B cell (primary cell): ENCODE measurements at regions not wholly inside any gene's neighbourhood (a gene's known extent, or its start where the extent isn't known, plus 50 kb on each side); places are given as distances from the start of the nearest gene placed in this dataset.

ENCODE experiments used
- ATAC-seq: fragments of 200-7000 bp; cut with Tn5 transposase; one replicate; pipeline ENCODE4 v1.10.0; 2021; ENCODE audit warnings: low read depth, mild to moderate bottlenecking, moderate number of reproducible peaks, moderate library complexity
- CTCF ChIA-PET: fragments of 350-600 bp; sonication (Branson Sonifier 250); formaldehyde crosslinking; loops from one replicate; lab custom pipeline; 2021; ENCODE audit warnings: antibody characterized with exemption, inconsistent platforms; lab: Charles Lee
- POLR2A ChIA-PET: fragments of 350-600 bp; sonication (Branson Sonifier 250); formaldehyde crosslinking; loops from one replicate; lab custom pipeline; 2021; ENCODE audit warnings: antibody characterized with exemption; lab: Charles Lee
- DNase-seq: peaks from one replicate; pipeline ENCODE4 v3.0.0; 2013
- H2AFZ ChIP-seq: 2 replicates; pipeline ENCODE4 v1.6.1; 2012; ENCODE audit warnings: mild to moderate bottlenecking, low read depth, low read length; ENCODE audit not compliant: insufficient read depth, poor library complexity, severe bottlenecking
- H3K27ac ChIP-seq, 2 donors: 1 replicate in 1 of 2; 2 replicates in 1 of 2; pipeline ENCODE4 v1.5.1; 2012 to 2013; ENCODE audit warnings: low read length in 2 of 2, mild to moderate bottlenecking in 2 of 2, moderate library complexity in 1 of 2
- H3K27me3 ChIP-seq, 4 experiments: fragments of 200-600 bp in 1 of 4; sonication (generic) in 1 of 4; replicated peaks in 1 of 4; 1 replicate in 2 of 4; 2 replicates in 2 of 4; pipeline versions ENCODE4 v1.6.1 to v1.7.0; 2013 to 2016; ENCODE audit warnings: low read length in 3 of 4, mild to moderate bottlenecking in 2 of 4, mixed read lengths in 1 of 4, moderate library complexity in 1 of 4; ENCODE audit not compliant: insufficient read depth in 4 of 4, control insufficient read depth in 3 of 4; ENCODE audit errors: control extremely low read depth in 1 of 4
- H3K36me3 ChIP-seq, 2 experiments: replicated peaks in 1 of 2; 1 replicate in 1 of 2; 2 replicates in 1 of 2; pipeline versions ENCODE4 v1.6.1 to v1.7.1; 2013; ENCODE audit warnings: low read length in 1 of 2; ENCODE audit not compliant: insufficient read depth in 2 of 2, control insufficient read depth in 1 of 2; ENCODE audit errors: control extremely low read depth in 1 of 2, extremely low read depth in 1 of 2
- H3K4me1 ChIP-seq, 2 donors: fragments of 200-600 bp in 1 of 2; sonication (generic) in 1 of 2; 1 replicate in 1 of 2; 2 replicates in 1 of 2; pipeline versions ENCODE4 v1.5.1 to v1.6.1; 2013 to 2017; ENCODE audit warnings: low read length in 2 of 2; ENCODE audit not compliant: control insufficient read depth in 2 of 2, insufficient read depth in 2 of 2
- H3K4me2 ChIP-seq: replicated peaks from 2 replicates; pipeline ENCODE3; 2012; ENCODE audit warnings: mild to moderate bottlenecking, low read depth, low read length; ENCODE audit not compliant: poor library complexity, severe bottlenecking
- H3K4me3 ChIP-seq, 5 experiments: fragments of 200-600 bp in 1 of 5; sonication (generic) in 1 of 5; 1 replicate in 3 of 5; 2 replicates in 2 of 5; pipeline versions ENCODE4 v1.5.1 to v1.7.0; 2011 to 2016; ENCODE audit warnings: low read length in 4 of 5, mild to moderate bottlenecking in 4 of 5, low read depth in 2 of 5, control low read depth in 1 of 5, moderate library complexity in 1 of 5; ENCODE audit not compliant: insufficient read depth in 1 of 5; ENCODE audit errors: control extremely low read depth in 1 of 5, extremely low read depth in 1 of 5
- H3K79me2 ChIP-seq: fragments of 200-600 bp; sonication (generic); one replicate; pipeline ENCODE4 v1.6.0; 2016; ENCODE audit warnings: low read length; ENCODE audit not compliant: control insufficient read depth, insufficient read depth
- H3K9ac ChIP-seq: fragments of 200-600 bp; sonication (generic); 2 replicates; pipeline ENCODE4 v1.6.1; 2017; ENCODE audit warnings: mild to moderate bottlenecking, low read length, moderate library complexity
- H3K9me3 ChIP-seq, 3 donors: one replicate each; pipeline versions ENCODE4 v1.6.1 to v1.7.1; 2013; ENCODE audit warnings: low read length in 2 of 3; ENCODE audit not compliant: control insufficient read depth in 2 of 3, insufficient read depth in 1 of 3; ENCODE audit errors: control extremely low read depth in 1 of 3
- H4K20me1 ChIP-seq: 2 replicates; pipeline ENCODE4 v1.6.0; 2012; ENCODE audit warnings: mild to moderate bottlenecking, low read length; ENCODE audit not compliant: insufficient read depth, control insufficient read depth, poor library complexity, severe bottlenecking
- H3K27ac Mint-ChIP-seq: one replicate; pipeline ENCODE4 v1.8.0; 2021; ENCODE audit warnings: mixed read lengths
- H3K27me3 Mint-ChIP-seq: one replicate; pipeline ENCODE4 v1.8.0; 2021; ENCODE audit warnings: mixed read lengths
- H3K4me1 Mint-ChIP-seq: one replicate; pipeline ENCODE4 v1.8.0; 2021; ENCODE audit warnings: mixed read lengths
- H3K4me3 Mint-ChIP-seq: one replicate; pipeline ENCODE4 v1.8.0; 2021; ENCODE audit warnings: mixed read lengths
- H3K9me3 Mint-ChIP-seq: one replicate; pipeline ENCODE4 v1.8.0; 2022; ENCODE audit warnings: mixed read lengths; ENCODE audit not compliant: insufficient read depth
- EZH2 ChIP-seq: IDR thresholded peaks from 2 replicates; pipeline ENCODE4 v1.6.1; 2012; ENCODE audit warnings: borderline replicate concordance, low read depth, mild to moderate bottlenecking, moderate library complexity, low read length; ENCODE audit not compliant: insufficient read depth, poor library complexity, severe bottlenecking
- WGBS: methylation state at CpG from one replicate; pipeline ENCODE4 v1.1.5; 2013; ENCODE audit warnings: missing lambda C conversion rate; ENCODE audit not compliant: insufficient coverage; 5-methylcytosine and 5-hydroxymethylcytosine counted together
- intact Hi-C: fragments of 100-400 bp; cut with micrococcal nuclease; formaldehyde crosslinking; loops from one replicate; pipeline ENCODE4 v1.10.0; 2022
- TF ChIP-seq, protein P1 (sequence below): fragments of 200-600 bp; IDR thresholded peaks from one replicate; pipeline ENCODE4 v1.8.0; 2022; ENCODE audit warnings: antibody characterized with exemption, mild to moderate bottlenecking

DNA sequence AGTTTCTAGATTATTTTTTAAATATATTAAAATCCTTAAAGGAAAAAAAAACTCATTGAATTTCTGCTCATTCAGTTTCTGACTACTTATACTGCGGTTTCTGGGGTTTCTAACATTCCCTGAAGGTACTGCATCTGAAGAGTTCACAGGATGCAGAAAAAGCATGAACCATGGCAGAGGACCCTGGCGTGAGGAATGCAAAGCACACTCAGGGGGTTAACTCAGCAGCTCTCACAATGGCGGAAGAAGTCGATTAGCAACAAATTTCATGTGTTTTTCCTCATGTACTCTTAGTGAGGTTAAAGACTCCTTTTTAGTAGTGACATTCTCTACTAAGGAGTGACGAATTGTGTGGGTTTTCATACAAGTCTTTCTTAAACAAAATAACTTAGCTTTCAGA lies 975.6 kb downstream of the NCAM2 start:
- no peaks in the 10 kb centered on the region for H3K36me3 ChIP-seq
- ATAC-seq (no peak), DNase-seq (no peak)
- CTCF ChIA-PET: no interaction called here
- 90% methylated on average over 2 of the region's 5 CpGs for WGBS
- no peaks in the 10 kb centered on the region for H3K27me3 Mint-ChIP-seq
- no peaks in the 10 kb centered on the region for H3K4me1 Mint-ChIP-seq
- no peak overlapping the region for H2AFZ ChIP-seq
- H3K4me3 Mint-ChIP-seq: no peak overlapping the region
- H3K9me3 ChIP-seq: no peaks in the 10 kb centered on the region
- H3K4me1 ChIP-seq: no peaks in the 10 kb centered on the region
- no peak for TF ChIP-seq EZH2
- TF ChIP-seq, protein P1, sequence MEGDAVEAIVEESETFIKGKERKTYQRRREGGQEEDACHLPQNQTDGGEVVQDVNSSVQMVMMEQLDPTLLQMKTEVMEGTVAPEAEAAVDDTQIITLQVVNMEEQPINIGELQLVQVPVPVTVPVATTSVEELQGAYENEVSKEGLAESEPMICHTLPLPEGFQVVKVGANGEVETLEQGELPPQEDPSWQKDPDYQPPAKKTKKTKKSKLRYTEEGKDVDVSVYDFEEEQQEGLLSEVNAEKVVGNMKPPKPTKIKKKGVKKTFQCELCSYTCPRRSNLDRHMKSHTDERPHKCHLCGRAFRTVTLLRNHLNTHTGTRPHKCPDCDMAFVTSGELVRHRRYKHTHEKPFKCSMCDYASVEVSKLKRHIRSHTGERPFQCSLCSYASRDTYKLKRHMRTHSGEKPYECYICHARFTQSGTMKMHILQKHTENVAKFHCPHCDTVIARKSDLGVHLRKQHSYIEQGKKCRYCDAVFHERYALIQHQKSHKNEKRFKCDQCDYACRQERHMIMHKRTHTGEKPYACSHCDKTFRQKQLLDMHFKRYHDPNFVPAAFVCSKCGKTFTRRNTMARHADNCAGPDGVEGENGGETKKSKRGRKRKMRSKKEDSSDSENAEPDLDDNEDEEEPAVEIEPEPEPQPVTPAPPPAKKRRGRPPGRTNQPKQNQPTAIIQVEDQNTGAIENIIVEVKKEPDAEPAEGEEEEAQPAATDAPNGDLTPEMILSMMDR: no peak
- no peaks in the 10 kb centered on the region for H3K27me3 ChIP-seq
- H3K79me2 ChIP-seq: no peaks in the 10 kb centered on the region
- no peak overlapping the region for H3K4me2 ChIP-seq
- no peak overlapping the region for H3K27ac Mint-ChIP-seq
- H3K9ac ChIP-seq: no peak overlapping the region
- H3K9me3 Mint-ChIP-seq: peaks cover 4% of the 10 kb centered on the region
- POLR2A ChIA-PET: no interaction called here
- H3K4me3 ChIP-seq: no peak overlapping the region
- intact Hi-C loops: no loop called here
- H4K20me1 ChIP-seq: no peaks in the 10 kb centered on the region
- no peak overlapping the region for H3K27ac ChIP-seq

DNA sequence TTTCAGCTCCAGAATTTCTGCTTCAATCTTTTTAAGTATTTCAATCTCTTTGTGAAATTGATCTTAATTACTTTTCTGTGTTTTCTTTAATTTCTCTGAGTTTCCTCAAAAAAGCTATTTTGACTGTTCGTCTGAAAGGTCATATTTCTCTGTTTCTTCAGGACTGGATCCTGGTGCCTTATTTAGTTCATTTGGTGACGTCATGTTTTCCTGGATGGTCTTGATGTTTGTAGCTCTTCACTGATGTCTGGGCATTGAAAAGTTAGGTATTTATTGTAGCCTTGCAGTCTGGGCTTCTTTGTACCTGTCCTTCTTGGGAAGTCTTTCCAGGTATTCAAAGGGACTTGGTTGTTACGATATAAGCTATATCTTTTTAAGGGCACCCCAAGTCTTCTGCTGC lies 998.7 kb downstream of the NCAM2 start:
- Histone ChIP-seq H3K4me1 (no peaks in the 10 kb centered on the region), H3K9me3 (peaks cover 0 to 16% (median 0%) of the 10 kb centered on the region in 3 donors), H3K27me3 (no peaks in the 10 kb centered on the region), H4K20me1 (no peaks in the 10 kb centered on the region), H3K4me2 (no peak overlapping the region), H3K79me2 (no peaks in the 10 kb centered on the region), H2AFZ (no peak overlapping the region), H3K4me3 (no peak overlapping the region), H3K9ac (no peak overlapping the region), H3K27ac (no peak overlapping the region), H3K36me3 (no peaks in the 10 kb centered on the region)
- Mint-ChIP-seq H3K4me3 (no peak overlapping the region), H3K9me3 (no peaks in the 10 kb centered on the region), H3K27me3 (no peaks in the 10 kb centered on the region), H3K4me1 (no peaks in the 10 kb centered on the region), H3K27ac (no peak overlapping the region)
- WGBS: 83% methylated on average over 1 of the region's 3 CpGs
- ATAC-seq (no peak), DNase-seq (no peak)
- TF ChIP-seq, protein P1: no peak
- TF ChIP-seq EZH2: no peak
- ChIA-PET POLR2A (no interaction called here), CTCF (no interaction called here)
- intact Hi-C loops: no loop called here
